Effector memory CD8-positive, alpha-beta T cell (primary cell): ENCODE measurements at regions not wholly inside any gene's neighbourhood (a gene's known extent, or its start where the extent isn't known, plus 50 kb on each side); places are given as distances from the start of the nearest gene placed in this dataset.

Experiments used
- ATAC-seq: fragments of 150-1000 bp; cut with Tn5 transposase; replicated peaks from 2 replicates; pipeline ENCODE4 v1.10.0; 2021; ENCODE audit warnings: mild to moderate bottlenecking, moderate library complexity
- DNase-seq, 3 experiments: peaks; one replicate each; pipeline ENCODE4 v3.0.0; 2021
- H3K27ac Mint-ChIP-seq, 2 donors: one replicate each; pipeline ENCODE4 v1.8.0; 2022; ENCODE audit warnings: mild to moderate bottlenecking in 2 of 2, mixed read lengths in 2 of 2, moderate library complexity in 2 of 2
- H3K27me3 Mint-ChIP-seq, 2 donors: one replicate each; pipeline ENCODE4 v1.8.0; 2022; ENCODE audit warnings: mixed read lengths in 2 of 2
- H3K36me3 Mint-ChIP-seq: one replicate; pipeline ENCODE4 v1.8.0; 2022; ENCODE audit warnings: mild to moderate bottlenecking, moderate library complexity, mixed read lengths; ENCODE audit not compliant: insufficient read depth
- H3K4me1 Mint-ChIP-seq, 2 donors: one replicate each; pipeline ENCODE4 v1.8.0; 2022; ENCODE audit warnings: low read depth in 2 of 2, mixed read lengths in 2 of 2
- H3K4me3 Mint-ChIP-seq, 2 donors: one replicate each; pipeline ENCODE4 v1.8.0; 2022; ENCODE audit warnings: mild to moderate bottlenecking in 2 of 2, mixed read lengths in 2 of 2, moderate library complexity in 2 of 2
- H3K9me3 Mint-ChIP-seq, 2 donors: one replicate each; pipeline ENCODE4 v1.8.0; 2022; ENCODE audit warnings: mixed read lengths in 2 of 2

GRCh38 chr15:61724251-61724939 is 335.9 kb downstream of the VPS13C start:
- DNase-seq (no peak), ATAC-seq (no peak)
- H3K4me1 Mint-ChIP-seq, result no peaks in the 10 kb centered on the region
- H3K4me3 Mint-ChIP-seq, result no peak overlapping the region
- no peak overlapping the region for H3K27ac Mint-ChIP-seq
- no peaks in the 10 kb centered on the region for H3K9me3 Mint-ChIP-seq
- peaks cover 43 to 63% of the 10 kb centered on the region in 2 donors for H3K27me3 Mint-ChIP-seq
- H3K36me3 Mint-ChIP-seq, result no peaks in the 10 kb centered on the region

GRCh38 chr15:61721418-61721817 is 338.8 kb downstream of the VPS13C start:
- Mint-ChIP-seq H3K4me1 (no peaks in the 10 kb centered on the region), H3K27ac (no peak overlapping the region), H3K36me3 (no peaks in the 10 kb centered on the region), H3K4me3 (no peak overlapping the region), H3K27me3 (peaks cover 39 to 58% of the 10 kb centered on the region in 2 donors), H3K9me3 (no peaks in the 10 kb centered on the region)
- DNase-seq (no peak), ATAC-seq (no peak)

- Mint-ChIP-seq H3K4me1 (no peaks in the 10 kb centered on the region), H3K36me3 (no peaks in the 10 kb centered on the region), H3K4me3 (no peak overlapping the region), H3K27me3 (peaks cover 39 to 61% of the 10 kb centered on the region in 2 donors), H3K27ac (no peak overlapping the region), H3K9me3 (no peaks in the 10 kb centered on the region)
- DNase-seq (no peak), ATAC-seq (no peak)
These were observed 340.0 kb downstream of the VPS13C start for GRCh38 chr15:61720197-61720704.

GRCh38 chr15:61715082-61715481 is 345.2 kb downstream of the VPS13C start:
- H3K4me1 Mint-ChIP-seq, result no peaks in the 10 kb centered on the region
- ATAC-seq (no peak), DNase-seq (no peak)
- H3K9me3 Mint-ChIP-seq, result no peaks in the 10 kb centered on the region
- H3K27ac Mint-ChIP-seq, result no peak overlapping the region
- no peaks in the 10 kb centered on the region for H3K36me3 Mint-ChIP-seq
- H3K27me3 Mint-ChIP-seq, result peaks cover 21 to 40% of the 10 kb centered on the region in 2 donors
- H3K4me3 Mint-ChIP-seq, result no peak overlapping the region

- DNase-seq (no peak), ATAC-seq (no peak)
- H3K9me3 Mint-ChIP-seq, result no peaks in the 10 kb centered on the region
- H3K4me1 Mint-ChIP-seq, result no peaks in the 10 kb centered on the region
- no peak overlapping the region for H3K27ac Mint-ChIP-seq
- H3K4me3 Mint-ChIP-seq, result no peak overlapping the region
- H3K27me3 Mint-ChIP-seq, result peaks cover 21 to 37% of the 10 kb centered on the region in 2 donors
- no peaks in the 10 kb centered on the region for H3K36me3 Mint-ChIP-seq
These were observed 348.0 kb downstream of the VPS13C start for GRCh38 chr15:61712129-61712759.

GRCh38 chr15:61702224-61703020 is 357.8 kb downstream of the VPS13C start:
- no peaks in the 10 kb centered on the region for H3K4me1 Mint-ChIP-seq
- DNase-seq (no peak), ATAC-seq (no peak)
- no peak overlapping the region for H3K4me3 Mint-ChIP-seq
- H3K27ac Mint-ChIP-seq, result no peak overlapping the region
- H3K27me3 Mint-ChIP-seq, result peaks cover 28 to 57% of the 10 kb centered on the region in 2 donors
- no peaks in the 10 kb centered on the region for H3K9me3 Mint-ChIP-seq
- peaks cover 2% of the 10 kb centered on the region for H3K36me3 Mint-ChIP-seq

- Mint-ChIP-seq H3K27me3 (peaks cover 29 to 57% of the 10 kb centered on the region in 2 donors), H3K4me1 (no peaks in the 10 kb centered on the region), H3K36me3 (peaks cover 2% of the 10 kb centered on the region), H3K4me3 (no peak overlapping the region), H3K9me3 (no peaks in the 10 kb centered on the region), H3K27ac (no peak overlapping the region)
- DNase-seq (no peak), ATAC-seq (no peak)
These were observed 358.8 kb downstream of the VPS13C start for GRCh38 chr15:61701455-61701854.

- Mint-ChIP-seq H3K36me3 (peaks cover 2% of the 10 kb centered on the region), H3K27ac (no peak overlapping the region)
These were observed 359.4 kb downstream of the VPS13C start for GRCh38 chr15:61700803-61701202.

GRCh38 chr15:61697796-61698195 is 362.5 kb downstream of the VPS13C start:
- ATAC-seq, result no peak
- H3K36me3 Mint-ChIP-seq, result no peaks in the 10 kb centered on the region
- H3K27me3 Mint-ChIP-seq, result peaks cover 54 to 70% of the 10 kb centered on the region in 2 donors
- DNase-seq, result no peak
- no peaks in the 10 kb centered on the region for H3K9me3 Mint-ChIP-seq
- no peaks in the 10 kb centered on the region for H3K4me1 Mint-ChIP-seq
- H3K27ac Mint-ChIP-seq, result no peak overlapping the region
- no peak overlapping the region for H3K4me3 Mint-ChIP-seq

More at GRCh38 chr15:61700803-61701202, 359.4 kb downstream of the VPS13C start:
- H3K27me3 Mint-ChIP-seq, result peaks cover 28 to 60% of the 10 kb centered on the region in 2 donors
- no peak for DNase-seq
- no peaks in the 10 kb centered on the region for H3K4me1 Mint-ChIP-seq
- no peak for ATAC-seq
- no peaks in the 10 kb centered on the region for H3K9me3 Mint-ChIP-seq
- H3K4me3 Mint-ChIP-seq, result no peak overlapping the region

- Mint-ChIP-seq H3K9me3 (no peaks in the 10 kb centered on the region), H3K27me3 (peaks cover 28 to 53% of the 10 kb centered on the region in 2 donors), H3K4me1 (no peaks in the 10 kb centered on the region), H3K4me3 (no peak overlapping the region), H3K27ac (no peak overlapping the region), H3K36me3 (no peaks in the 10 kb centered on the region)
- DNase-seq, result no peak
- ATAC-seq, result no peak
These were observed 371.2 kb downstream of the VPS13C start for GRCh38 chr15:61689067-61689466.

- Mint-ChIP-seq H3K9me3 (no peaks in the 10 kb centered on the region), H3K27me3 (peaks cover 18 to 44% of the 10 kb centered on the region in 2 donors), H3K27ac (no peak overlapping the region), H3K36me3 (no peaks in the 10 kb centered on the region), H3K4me1 (no peaks in the 10 kb centered on the region), H3K4me3 (no peak overlapping the region)
- DNase-seq (no peak), ATAC-seq (no peak)
These were observed 372.6 kb downstream of the VPS13C start for GRCh38 chr15:61687651-61688050.

GRCh38 chr15:61687124-61687523 is 373.1 kb downstream of the VPS13C start:
- H3K4me3 Mint-ChIP-seq, result no peak overlapping the region
- no peak overlapping the region for H3K27ac Mint-ChIP-seq
- no peaks in the 10 kb centered on the region for H3K36me3 Mint-ChIP-seq
- peaks cover 17 to 44% of the 10 kb centered on the region in 2 donors for H3K27me3 Mint-ChIP-seq
- no peak for ATAC-seq
- no peak for DNase-seq
- no peaks in the 10 kb centered on the region for H3K4me1 Mint-ChIP-seq
- no peaks in the 10 kb centered on the region for H3K9me3 Mint-ChIP-seq

GRCh38 chr15:61685971-61686370 is 374.3 kb downstream of the VPS13C start:
- ATAC-seq (no peak), DNase-seq (no peak)
- no peaks in the 10 kb centered on the region for H3K36me3 Mint-ChIP-seq
- H3K27me3 Mint-ChIP-seq, result peaks cover 18 to 40% of the 10 kb centered on the region in 2 donors
- H3K4me3 Mint-ChIP-seq, result no peak overlapping the region
- no peaks in the 10 kb centered on the region for H3K4me1 Mint-ChIP-seq
- H3K9me3 Mint-ChIP-seq, result no peaks in the 10 kb centered on the region
- no peak overlapping the region for H3K27ac Mint-ChIP-seq
